CD4-positive, alpha-beta T cell treated with Interleukin-2 at 100 ng/mL for 4 hours (primary cell): ENCODE measurements at regions not wholly inside any gene's neighbourhood (a gene's known extent, or its start where the extent isn't known, plus 50 kb on each side); places are given as distances from the start of the nearest gene placed in this dataset.

Experiments
- DNase-seq: peaks from one replicate; pipeline ENCODE4 v3.0.0-alpha.2; 2020; ENCODE audit warnings: low spot score

GRCh38 chr5:175109058-175109755 lies 334.8 kb downstream of the DRD1 start:
- DNase-seq: no peak

- DNase-seq: no peak
These were observed 336.1 kb downstream of the DRD1 start for GRCh38 chr5:175107865-175108264.

- DNase-seq: no peak
These were observed 336.9 kb downstream of the DRD1 start for GRCh38 chr5:175107028-175107588.

- no peak for DNase-seq
These were observed 339.3 kb downstream of the DRD1 start for GRCh38 chr5:175104677-175105076.

GRCh38 chr5:175103746-175104145 lies 340.2 kb downstream of the DRD1 start:
- no peak for DNase-seq

GRCh38 chr5:175102717-175103116 lies 341.3 kb downstream of the DRD1 start:
- DNase-seq: no peak

- no peak for DNase-seq
These were observed 345.7 kb downstream of the DRD1 start for GRCh38 chr5:175098301-175098700.

- no peak for DNase-seq
These were observed 347.4 kb downstream of the DRD1 start for GRCh38 chr5:175096469-175097165.

GRCh38 chr5:175094461-175094860 lies 349.5 kb downstream of the DRD1 start:
- DNase-seq: no peak

GRCh38 chr5:175092691-175093090 lies 351.3 kb downstream of the DRD1 start:
- no peak for DNase-seq

GRCh38 chr5:175088963-175089362 lies 355.0 kb downstream of the DRD1 start:
- no peak for DNase-seq

GRCh38 chr5:175082866-175083590 lies 358.6 kb downstream of the MSX2 start:
- DNase-seq: no peak

- DNase-seq: no peak
These were observed 358.0 kb downstream of the MSX2 start for GRCh38 chr5:175082346-175082745.

GRCh38 chr5:175079707-175080106 lies 355.3 kb downstream of the MSX2 start:
- no peak for DNase-seq

- DNase-seq: no peak
These were observed 345.9 kb downstream of the MSX2 start for GRCh38 chr5:175070283-175070682.

GRCh38 chr5:175060257-175060656 lies 335.9 kb downstream of the MSX2 start:
- DNase-seq: no peak

- no peak for DNase-seq
These were observed 335.4 kb downstream of the MSX2 start for GRCh38 chr5:175059687-175060211.

- no peak for DNase-seq
These were observed 332.4 kb downstream of the MSX2 start for GRCh38 chr5:175056831-175057230.

GRCh38 chr5:175054243-175054642 lies 329.9 kb downstream of the MSX2 start:
- no peak for DNase-seq

- no peak for DNase-seq
These were observed 328.0 kb downstream of the MSX2 start for GRCh38 chr5:175052351-175052750.

- no peak for DNase-seq
These were observed 322.7 kb downstream of the MSX2 start for GRCh38 chr5:175047048-175047447.

GRCh38 chr5:175045820-175046219 lies 321.4 kb downstream of the MSX2 start:
- no peak for DNase-seq

GRCh38 chr5:175037820-175038219 lies 313.4 kb downstream of the MSX2 start:
- DNase-seq: no peak
